AG20443 (cell line): ENCODE measurements at regions not wholly inside any gene's neighbourhood (a gene's known extent, or its start where the extent isn't known, plus 50 kb on each side); places are given as distances from the start of the nearest gene placed in this dataset.

ENCODE experiments used
- DNase-seq: peaks from one replicate; pipeline ENCODE4 v3.0.0; 2012; ENCODE audit warnings: low spot score, mixed read lengths

DNA sequence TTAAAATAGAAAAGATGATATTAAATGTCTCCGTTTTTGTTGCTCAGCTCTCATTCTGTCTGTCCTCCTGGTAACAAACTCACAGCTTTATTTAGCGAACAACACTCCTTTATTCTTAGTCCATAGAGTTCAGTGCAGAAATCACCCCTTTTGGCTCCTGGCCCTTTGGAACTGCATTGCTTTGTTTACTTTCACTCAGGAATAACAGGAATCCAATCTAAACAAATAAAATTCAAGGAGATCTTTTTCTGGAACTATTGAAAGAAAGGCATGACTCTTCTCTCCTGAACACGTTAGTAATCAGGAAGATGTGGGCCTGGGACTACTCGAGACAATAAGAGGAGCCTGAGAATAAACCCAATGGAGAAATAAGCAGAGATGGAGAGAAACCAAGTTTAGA, 409.2 kb downstream of the DIPK2A start:
- DNase-seq = no peak

DNA sequence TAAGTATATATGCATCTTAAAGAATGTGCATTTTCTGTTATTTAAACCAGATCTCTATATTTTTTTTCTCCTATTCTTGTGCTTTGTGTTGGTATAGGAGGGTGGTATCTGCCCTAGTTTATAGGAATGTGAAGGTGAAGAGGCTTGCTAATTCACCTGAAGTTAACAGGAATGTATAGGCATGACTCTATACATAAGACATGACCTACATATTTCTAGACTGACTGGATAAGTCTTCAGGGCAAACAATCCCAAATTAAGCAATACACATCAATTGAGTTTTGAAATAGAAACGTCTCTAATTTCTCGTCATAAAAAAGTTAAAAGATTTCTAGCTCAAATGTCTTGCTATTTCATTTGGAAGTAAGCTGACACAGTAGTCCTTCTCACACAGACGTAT, 410.0 kb downstream of the DIPK2A start:
- DNase-seq = no peak

DNA sequence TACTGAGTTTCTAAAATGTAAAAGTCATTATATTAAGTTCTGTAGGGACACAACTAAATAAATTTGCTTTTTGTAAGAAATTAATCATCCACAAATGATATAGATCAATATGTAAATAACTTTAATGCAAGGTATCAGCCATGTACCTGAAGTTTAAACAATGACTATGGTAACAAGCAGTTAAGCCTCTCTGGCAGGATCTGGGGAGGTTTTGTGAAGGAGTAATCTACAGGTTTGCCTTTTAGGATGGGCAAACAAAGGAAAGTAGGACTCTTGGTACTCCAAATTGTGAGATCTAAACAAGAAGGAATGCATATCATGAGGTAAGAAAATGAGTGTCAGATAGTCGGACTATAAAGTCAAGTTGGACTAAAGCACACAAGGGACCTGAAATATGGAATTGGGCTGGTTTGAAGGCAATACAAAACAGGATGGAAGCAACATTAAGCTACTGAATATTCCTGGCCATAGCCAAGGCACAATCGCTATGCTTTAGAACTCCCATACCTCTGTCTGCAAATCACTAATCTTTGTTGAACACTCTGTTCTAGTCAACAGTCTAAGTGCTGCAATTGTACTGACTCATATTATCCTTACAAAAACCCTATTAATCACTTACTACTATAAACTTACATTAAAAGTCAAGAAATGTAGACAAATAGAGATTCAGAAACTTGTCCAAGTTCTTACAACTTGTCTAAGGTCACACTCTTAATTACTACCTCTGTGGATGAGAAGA, 412.8 kb downstream of the DIPK2A start:
- no peak for DNase-seq

DNA sequence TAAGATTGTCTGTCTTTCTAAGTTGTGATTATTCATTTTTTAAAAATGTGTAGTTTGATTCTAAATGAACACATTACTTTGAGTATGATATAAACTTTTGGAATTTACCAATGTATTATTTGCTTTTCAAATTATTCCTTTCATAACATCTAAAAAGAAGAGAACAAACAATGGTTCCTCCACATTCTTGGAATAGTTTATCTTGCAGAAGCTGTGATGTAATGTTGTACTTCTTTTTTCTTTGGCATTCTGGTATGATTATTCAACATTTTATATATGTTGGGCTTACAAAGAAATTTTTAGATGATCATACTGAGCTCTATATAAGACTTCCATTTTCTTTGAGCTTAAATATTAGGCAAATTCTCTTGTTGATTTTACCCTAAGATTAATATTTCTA, 419.2 kb downstream of the DIPK2A start:
- no peak for DNase-seq

DNA sequence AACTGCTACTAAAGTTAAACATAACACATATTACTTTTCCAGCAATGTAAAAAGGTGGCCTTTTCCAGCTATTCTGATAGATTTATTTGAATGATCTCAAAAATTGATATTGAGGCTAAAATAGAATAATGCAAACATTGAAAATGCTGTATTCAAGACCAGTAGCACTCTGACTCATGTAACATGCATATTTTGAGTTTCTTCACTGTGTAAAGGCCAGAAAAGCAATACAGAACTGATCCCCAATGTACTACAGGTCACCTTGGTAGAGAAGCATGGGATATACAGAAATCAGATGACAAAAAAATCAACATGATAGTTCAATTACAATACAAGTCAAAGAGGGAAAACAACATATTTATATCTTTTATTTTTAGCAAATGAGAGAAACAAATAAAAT, 419.6 kb downstream of the DIPK2A start:
- DNase-seq = no peak

DNA sequence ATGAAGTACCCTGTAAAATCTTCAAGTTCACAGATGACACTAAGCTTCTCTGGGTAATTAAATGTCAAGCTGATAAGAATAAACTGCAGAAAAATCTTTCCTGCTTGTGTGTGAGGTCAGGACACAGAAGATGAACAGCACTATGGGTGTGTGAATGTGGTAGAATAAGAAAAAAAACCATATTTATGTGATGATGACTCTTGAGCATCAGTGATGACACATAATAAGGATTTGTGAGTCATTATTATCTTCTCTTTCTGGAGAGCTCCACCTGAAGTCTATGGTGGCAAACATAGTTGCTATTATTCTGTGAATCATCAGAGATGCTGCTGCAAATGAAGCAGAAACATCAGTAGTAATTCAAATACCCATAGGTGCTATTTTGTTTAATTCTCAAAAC, 422.4 kb downstream of the DIPK2A start:
- peak; percentile 7 for DNase-seq

DNA sequence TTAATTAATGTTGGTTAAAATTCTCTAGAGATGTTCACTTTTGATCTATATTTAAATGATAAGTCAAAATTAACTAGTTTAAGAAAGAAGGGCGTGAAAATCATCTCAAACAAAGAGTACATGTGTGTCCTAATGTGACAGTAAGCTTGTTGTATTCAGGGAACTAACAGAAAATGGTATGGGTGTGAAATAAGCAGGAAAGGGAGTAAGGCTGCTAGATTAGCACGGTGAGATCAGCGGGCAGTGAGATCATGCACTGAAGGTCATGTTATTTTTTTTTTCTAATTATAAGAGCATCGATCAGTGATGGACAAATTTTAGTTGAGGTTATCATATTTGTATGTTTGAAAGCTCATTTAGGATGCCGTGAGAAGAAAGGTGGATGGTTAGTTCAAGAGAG, 430.8 kb downstream of the DIPK2A start:
- no peak for DNase-seq

DNA sequence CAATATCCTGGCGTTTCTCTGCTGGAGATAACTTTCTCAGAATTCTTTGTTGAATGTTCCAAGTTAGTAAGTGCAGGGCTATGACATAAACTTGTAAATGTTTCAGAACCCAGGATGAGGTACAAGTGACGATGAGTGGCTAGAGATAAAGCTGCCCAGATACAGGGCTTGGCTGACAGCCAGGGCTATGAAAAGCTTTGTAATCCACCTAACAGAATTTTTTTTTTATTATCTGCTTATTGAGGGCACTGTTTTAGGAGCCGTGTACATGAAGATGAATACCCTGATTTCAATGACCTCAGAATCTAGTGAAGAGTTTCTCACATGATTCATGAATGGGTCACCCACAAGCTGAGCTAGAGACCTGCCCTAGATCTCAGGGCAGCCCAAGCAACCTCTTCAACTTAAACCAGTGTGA, 431.4 kb downstream of the DIPK2A start:
- peak; percentile 29 for DNase-seq

DNA sequence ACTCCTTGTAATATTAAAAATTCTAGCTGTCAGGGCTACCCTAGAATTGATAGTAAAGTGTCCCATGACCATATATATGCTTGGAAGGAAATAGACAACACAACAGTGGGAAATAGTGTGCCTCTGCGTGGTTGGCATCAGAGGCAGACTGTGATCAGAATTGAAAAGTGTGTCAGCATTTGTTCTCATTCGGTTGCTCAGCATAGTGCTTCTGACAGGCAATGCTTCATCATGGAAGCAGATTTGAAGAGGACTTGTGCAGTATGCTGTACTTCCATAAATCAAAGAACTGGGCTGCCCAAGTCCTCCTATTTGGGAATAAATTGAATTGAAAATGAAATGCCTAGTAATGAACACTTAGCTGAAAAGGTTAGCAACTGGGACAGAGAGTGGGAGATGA, 435.7 kb downstream of the DIPK2A start:
- DNase-seq = no peak

DNA sequence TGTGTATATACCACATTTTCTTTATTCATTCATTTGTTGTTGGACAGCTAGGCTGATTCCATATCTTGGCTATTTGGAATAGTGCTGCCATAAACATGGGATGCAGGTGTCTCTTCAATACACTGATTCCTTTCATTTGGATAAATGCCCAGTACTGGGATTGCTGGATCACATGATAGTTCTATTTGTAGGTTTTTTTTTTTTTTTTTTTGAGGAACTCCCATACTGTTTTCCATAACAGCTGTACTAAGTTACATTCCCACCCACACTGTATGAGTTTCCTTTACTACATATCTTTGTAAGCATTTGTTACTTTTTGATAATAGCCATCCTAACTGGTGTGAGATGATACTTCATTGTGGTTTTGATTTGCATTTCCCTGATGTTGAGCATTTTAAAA, 437.7 kb downstream of the DIPK2A start:
- no peak for DNase-seq

DNA sequence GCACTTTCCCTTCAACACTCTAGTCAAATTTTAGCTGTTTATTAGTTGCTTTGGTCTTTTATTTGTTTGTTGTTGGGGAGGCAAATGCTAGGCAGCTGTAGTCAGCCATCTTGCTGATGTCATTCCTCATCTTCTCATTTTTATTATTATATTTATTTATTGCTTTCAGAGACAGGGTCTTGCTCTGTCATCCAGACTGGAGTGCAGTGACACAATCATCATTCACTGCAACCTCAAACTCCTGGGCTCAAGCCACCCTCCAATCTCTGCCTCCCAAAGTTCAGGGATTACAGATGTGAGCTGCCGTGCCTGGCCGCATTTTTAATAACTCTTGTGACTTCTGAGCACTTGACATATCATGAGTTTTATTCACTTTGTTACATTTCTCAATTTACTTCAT, 441.4 kb downstream of the DIPK2A start:
- no peak for DNase-seq

DNA sequence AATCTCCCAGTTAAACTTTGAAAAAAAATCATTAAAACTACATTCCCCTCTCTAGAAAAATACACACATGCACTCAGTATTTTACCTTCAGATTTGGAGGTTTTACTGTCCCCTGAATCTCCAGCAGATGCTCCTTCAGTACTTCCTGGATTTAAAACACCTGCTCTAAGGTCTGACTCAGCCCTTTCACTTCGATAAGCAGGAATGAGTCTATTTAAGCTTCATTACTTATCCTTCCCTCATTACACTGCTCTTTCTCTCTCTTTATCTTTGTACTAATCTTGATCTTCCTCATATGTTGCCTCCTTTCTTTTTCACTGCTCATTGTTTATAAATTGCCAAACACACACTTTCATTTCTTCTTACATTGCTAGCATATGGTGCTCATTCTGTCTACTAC, 443.9 kb downstream of the DIPK2A start:
- no peak for DNase-seq

DNA sequence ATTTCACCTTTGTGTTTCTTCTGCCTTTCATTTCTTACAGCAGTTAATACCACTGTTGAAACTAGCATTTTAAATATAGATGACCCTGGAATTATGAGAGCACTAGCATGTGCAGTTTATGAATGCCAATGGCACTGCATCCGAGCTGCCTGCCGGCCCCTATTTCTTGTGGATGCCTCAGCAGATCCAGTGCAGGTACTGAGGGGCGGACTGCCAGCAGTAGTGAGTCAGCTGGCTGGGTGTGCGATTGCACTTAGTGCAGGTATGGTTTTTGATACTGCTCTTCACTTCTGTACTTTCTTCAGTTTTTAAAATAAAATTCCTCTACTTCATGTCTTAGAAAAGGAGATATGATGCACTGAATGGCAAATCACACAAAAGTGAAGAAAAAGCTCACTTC, 453.0 kb downstream of the DIPK2A start:
- no peak for DNase-seq

DNA sequence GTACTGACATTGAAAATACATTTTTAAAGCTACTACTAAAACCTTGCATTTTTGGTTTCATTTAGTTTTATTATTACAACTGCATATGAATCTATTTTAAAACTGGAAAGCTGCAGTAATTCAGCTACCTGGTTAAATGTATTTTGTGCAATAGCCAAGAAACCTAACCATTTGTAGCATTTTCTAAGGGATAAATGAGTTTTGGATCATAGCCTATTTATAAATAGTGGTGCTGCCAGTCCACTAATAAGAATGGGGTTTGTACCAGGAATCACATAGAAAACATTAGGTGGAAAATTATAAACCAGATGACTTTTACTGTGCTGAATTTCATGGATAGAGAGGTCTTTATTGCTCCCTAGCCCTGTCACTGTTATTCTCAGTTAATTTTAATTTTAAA, 454.7 kb downstream of the DIPK2A start:
- no peak for DNase-seq

DNA sequence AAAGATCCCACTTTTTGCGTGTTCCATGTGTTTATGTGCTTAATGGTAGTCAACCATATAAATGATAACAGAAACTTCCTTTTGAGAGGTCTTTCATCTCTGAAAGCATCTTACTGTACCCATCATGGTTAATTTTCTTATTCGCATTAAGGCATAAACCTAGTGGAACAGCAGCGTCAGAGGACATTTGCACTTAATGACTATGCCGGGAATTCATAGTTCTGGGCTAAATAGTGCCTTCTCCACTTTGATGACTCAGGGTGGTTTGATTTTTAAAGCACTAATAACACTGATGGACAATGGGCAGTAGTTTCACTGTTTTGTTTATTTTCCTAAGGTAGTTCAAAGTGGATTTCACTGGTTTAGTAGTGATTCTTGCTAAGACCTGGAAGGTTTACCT, 455.3 kb downstream of the DIPK2A start:
- no peak for DNase-seq

DNA sequence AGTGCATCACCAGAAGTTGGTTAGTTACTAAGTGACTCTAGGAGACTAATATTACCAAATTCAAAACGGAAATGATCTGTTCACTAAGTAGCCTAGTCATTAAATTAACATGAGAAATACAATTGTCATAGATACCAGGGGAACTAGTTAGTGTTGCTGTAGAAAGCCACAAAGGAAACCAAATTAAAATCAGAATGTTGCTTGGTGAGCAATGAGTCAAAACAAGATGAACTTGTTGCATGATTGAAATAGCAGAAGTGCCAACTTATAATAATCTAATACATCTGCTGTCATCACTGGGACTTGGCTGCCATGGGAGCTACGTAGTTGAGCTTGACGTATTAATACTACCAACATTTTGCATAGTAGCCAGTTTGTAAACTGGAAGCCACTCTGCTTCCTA, 458.1 kb downstream of the DIPK2A start:
- DNase-seq = peak; percentile 12

DNA sequence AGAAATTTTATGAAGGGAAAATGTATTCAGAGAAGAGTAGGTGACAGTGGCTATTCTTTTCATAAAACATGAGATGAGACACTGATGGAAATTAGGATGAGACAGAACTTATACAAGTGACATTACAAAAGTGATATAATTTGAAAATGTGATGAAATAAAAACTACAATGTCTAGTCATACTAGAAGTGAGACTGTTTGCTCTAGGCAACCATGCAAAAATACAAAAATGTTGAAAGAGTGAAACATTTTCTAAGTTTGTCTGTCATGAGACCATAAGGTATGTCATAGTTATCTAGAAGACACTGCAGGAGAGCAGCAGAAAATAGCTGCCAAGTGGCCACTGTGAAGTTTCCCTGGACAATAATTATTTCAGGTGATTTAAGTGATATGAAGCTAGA, 459.5 kb downstream of the DIPK2A start:
- no peak for DNase-seq

DNA sequence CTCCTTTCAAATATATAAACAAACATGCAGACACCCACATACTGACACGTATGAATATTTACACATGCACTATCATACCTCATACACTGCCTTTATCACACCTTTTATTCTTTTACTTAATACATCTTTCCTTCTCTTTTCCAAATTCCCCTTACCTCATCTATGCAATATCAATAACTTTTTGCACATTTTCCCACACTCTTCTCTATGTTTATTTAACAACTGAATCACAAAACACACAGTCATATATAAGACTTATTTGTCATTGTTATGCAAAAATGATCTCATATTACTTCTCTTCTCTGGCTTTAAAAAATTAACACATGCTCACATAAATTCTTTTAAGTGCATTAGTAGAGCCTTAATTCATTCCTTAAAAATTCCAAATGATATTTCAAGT, 461.4 kb downstream of the DIPK2A start:
- DNase-seq = no peak

DNA sequence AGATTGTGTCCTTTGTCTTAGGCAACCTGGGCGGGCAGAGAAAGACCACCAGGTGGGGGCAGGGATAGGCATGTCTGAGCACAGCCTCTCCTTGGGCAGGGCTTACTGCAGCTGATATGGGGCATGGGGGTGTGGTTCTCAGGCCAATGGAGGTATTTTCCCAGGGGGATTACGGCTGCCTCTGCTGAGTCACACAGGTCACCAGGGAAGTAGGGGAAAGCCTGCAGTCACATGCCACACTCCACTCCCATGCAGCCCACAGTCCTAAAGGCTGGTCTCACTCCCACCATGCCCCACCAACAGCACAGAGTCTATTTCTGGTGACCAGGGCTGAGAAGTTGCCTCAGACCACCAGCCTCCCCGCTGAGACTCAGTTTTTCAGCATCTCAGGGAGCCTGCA, 466.4 kb downstream of the DIPK2A start:
- no peak for DNase-seq

DNA sequence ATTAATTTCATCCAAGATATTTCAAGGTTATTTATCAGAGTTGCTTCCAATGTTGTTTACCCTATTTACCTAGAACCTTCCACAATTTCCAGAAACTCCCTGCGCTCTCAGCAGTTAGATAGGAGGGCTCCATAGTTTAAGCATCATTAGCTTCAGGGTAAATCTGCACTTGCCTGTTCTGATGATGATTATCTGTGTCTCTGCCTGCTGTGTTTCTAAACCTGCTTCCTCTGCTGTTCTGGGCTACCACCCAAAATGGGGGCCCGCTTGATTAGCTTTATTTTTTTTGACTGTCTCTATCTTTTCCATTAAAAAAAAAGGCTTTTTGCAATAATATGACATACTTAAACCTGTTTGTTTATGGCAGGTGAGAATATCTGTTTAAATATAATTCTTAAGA, 472.4 kb downstream of the DIPK2A start:
- DNase-seq = no peak

DNA sequence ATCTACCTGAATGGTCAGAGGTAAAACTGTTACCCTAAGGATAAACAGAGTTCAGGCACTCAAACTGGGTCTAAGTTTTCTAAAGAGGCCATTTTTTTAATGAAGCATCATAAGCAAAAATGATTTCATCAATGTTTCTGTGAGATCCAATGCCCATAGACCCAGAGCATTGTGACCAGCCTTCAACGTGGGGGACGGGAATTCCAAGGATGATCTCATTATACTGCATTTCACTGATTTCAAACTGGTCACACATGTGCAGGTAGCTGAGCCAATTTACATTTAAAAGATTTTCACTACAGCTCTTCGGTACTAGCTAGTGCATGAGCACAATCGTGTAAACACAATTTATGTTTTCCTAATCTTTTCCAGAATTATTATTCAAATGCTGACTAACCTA, 472.9 kb downstream of the DIPK2A start:
- DNase-seq = no peak

DNA sequence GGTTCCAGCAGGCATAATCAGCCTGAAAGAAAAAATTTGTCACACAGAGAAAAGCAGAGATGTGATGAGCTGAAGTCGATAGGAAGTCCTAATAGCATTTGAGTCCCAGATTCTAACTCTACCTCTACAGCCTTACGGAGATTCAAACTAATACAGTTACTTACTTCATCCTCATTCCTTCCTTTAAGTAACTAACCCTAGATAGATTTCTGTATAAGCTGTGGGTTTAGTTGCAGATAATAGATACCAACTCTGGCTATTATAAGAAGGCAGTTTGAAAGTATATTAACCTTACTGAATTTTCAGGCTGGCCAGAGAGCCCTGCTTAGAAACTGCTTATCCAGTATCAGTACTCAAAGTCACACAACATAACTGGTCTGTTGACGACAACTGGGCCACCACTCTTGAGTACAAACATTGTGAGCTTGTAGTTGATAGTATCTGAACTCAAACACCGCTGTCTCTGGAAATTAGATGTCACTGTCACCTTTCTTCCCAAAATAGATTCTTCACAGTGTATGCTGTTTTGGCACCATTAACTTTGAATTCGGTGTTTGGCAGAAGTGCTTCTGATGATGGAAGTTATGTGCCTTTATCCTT, 484.3 kb downstream of the DIPK2A start:
- no peak for DNase-seq

DNA sequence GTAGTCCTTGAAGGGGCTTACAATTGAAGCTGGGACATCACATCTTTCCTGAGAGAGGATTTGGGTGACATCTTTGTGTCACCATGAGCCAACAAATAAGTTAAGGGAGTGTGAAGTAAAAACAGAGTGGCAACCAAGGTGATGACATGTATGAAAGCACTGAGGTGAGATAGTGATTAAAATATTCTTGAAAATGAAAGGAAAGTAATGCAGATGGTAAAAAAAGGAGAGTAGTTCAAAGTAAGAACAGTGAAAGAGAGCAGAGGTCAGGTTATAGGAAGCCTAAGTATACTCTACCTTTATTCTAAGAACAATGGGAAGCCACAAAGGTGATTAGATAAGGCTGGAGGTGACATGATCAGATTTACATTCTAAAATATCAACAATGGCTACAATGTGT, 486.1 kb downstream of the DIPK2A start:
- DNase-seq = no peak

DNA sequence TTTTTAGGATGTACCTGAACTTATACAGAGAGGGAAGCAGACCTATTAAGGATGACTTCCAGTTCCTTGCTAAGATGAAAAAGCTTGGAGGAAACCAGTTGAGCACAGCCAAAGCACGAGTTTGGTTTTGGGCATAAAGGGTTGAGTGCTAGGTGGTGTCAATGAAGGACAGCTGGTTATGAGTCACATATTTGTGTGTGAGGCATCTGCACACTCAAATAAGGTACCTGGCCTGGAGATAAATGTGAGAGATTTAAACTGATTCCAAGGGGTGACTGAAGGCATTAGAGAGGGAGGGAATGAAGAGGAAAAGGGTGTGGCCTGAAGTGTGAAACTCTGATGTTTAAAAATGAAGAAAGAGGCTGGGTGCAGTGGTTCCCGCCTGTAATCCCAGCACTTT, 486.7 kb downstream of the DIPK2A start:
- DNase-seq = no peak
